ENCODE measurements at regions not wholly inside any gene's neighbourhood (a gene's known extent, or its start where the extent isn't known, plus 50 kb on each side); places are given as distances from the start of the nearest gene placed in this dataset.

DNA sequence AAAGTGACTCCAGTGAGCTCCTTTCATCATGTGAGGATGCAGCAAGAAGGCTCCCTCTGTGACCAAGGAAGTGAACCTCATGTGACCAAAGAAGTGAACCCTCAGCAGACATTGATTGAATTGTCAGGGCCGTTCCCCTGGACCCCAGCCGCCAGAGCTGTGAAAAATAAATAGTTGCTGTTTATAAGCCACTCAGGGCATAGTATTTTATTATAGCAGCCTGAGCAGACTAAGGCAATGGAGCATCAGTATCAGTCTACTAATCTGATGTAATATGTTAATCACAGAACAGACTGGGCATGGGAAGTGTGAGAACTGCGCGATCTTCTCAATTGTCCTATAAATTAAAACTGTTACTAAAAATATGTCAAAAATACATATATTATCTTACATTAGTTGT, 384.5 kb upstream of the PRKCQ start:
- no peak for TF ChIP-seq EP300 (IDR thresholded peaks at IDR 0.05)
- TF ChIP-seq, protein P1, sequence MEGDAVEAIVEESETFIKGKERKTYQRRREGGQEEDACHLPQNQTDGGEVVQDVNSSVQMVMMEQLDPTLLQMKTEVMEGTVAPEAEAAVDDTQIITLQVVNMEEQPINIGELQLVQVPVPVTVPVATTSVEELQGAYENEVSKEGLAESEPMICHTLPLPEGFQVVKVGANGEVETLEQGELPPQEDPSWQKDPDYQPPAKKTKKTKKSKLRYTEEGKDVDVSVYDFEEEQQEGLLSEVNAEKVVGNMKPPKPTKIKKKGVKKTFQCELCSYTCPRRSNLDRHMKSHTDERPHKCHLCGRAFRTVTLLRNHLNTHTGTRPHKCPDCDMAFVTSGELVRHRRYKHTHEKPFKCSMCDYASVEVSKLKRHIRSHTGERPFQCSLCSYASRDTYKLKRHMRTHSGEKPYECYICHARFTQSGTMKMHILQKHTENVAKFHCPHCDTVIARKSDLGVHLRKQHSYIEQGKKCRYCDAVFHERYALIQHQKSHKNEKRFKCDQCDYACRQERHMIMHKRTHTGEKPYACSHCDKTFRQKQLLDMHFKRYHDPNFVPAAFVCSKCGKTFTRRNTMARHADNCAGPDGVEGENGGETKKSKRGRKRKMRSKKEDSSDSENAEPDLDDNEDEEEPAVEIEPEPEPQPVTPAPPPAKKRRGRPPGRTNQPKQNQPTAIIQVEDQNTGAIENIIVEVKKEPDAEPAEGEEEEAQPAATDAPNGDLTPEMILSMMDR (IDR thresholded peaks at IDR 0.05), result no peak
- TF ChIP-seq POLR2A (IDR thresholded peaks at IDR 0.05), result no peak

DNA sequence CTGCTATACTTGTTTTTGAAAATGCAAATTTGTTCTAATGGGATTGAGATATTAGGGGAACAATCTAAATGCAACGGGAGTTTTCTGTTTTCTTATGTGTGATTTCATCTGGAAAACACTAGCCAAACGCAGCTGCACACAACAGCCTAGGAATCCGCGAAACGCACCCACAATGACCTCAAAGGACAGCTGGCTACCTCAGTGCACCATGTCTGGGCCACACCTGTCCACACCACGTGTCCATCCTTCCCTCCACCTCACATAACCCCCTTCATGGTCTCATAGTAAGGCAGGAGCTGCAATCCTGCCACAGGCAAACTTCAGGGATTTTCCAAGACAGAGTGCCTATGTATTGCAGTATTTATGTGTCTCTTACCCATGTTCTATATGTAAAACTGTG, 382.5 kb upstream of the PRKCQ start:
- Histone ChIP-seq H3K4me3 (no peak overlapping the region), H3K9me3 (no peaks in the 10 kb centered on the region), H3K27ac (no peak overlapping the region), H3K4me1 (ENCODE audit: insufficient read depth) (no peaks in the 10 kb centered on the region), H3K27me3 (no peaks in the 10 kb centered on the region), H3K36me3 (no peaks in the 10 kb centered on the region)
- TF ChIP-seq, protein P1 (IDR thresholded peaks at IDR 0.05), result no peak
- TF ChIP-seq POLR2A (IDR thresholded peaks at IDR 0.05) (no peak), EP300 (IDR thresholded peaks at IDR 0.05) (no peak)
- no peak for DNase-seq
- intact Hi-C loops (cut with DNase I), result no loop called here
- WGBS, 3 donors, result 42 to 81% (median 57%) methylated on average over 6 of the region's 6 CpGs

More for the DNA sequence above, 384.5 kb upstream of the PRKCQ start:
- H3K27me3 ChIP-seq, result no peaks in the 10 kb centered on the region
- intact Hi-C loops (cut with DNase I), result no loop called here
- H3K36me3 ChIP-seq, result no peaks in the 10 kb centered on the region
- no peaks in the 10 kb centered on the region for H3K4me1 ChIP-seq (ENCODE audit: insufficient read depth)
- no peak overlapping the region for H3K27ac ChIP-seq
- DNase-seq, result no peak
- 64 to 89% (median 79%) methylated on average over 4 of the region's 4 CpGs for WGBS, 3 donors
- no peak overlapping the region for H3K4me3 ChIP-seq
- no peaks in the 10 kb centered on the region for H3K9me3 ChIP-seq

DNA sequence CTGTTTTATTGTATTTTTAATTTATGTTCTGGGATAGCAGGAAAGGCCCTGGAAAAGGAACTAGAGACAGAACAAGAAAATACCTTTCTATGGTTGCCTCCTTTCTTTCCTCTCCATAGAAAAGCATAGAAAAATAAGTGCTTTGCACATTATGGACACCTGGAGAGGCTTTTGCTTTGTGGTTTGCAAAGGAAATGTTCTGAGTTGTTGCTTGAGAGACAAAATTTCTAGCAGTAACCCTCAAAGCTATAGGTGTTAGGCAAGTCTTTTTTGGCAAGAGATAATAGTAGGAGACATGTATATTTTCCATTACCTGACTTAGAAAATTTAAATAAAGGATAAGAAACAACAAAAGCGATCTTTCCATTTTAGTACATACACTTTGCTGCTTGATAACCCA, 378.6 kb upstream of the PRKCQ start:
- DNase-seq, result no peak
- H3K4me1 ChIP-seq (ENCODE audit: insufficient read depth), result peaks cover 1% of the 10 kb centered on the region
- intact Hi-C loops (cut with DNase I), result no loop called here
- H3K4me3 ChIP-seq, result no peak overlapping the region
- H3K9me3 ChIP-seq, result no peaks in the 10 kb centered on the region
- TF ChIP-seq, protein P1 (IDR thresholded peaks at IDR 0.05), result no peak
- TF ChIP-seq POLR2A (IDR thresholded peaks at IDR 0.05) (no peak), EP300 (IDR thresholded peaks at IDR 0.05) (no peak)
- no peaks in the 10 kb centered on the region for H3K36me3 ChIP-seq
- 91 to 100% (median 96%) methylated on average over 1 of the region's 1 CpG for WGBS, 3 donors
- no peaks in the 10 kb centered on the region for H3K27me3 ChIP-seq
- H3K27ac ChIP-seq, result no peak overlapping the region

DNA sequence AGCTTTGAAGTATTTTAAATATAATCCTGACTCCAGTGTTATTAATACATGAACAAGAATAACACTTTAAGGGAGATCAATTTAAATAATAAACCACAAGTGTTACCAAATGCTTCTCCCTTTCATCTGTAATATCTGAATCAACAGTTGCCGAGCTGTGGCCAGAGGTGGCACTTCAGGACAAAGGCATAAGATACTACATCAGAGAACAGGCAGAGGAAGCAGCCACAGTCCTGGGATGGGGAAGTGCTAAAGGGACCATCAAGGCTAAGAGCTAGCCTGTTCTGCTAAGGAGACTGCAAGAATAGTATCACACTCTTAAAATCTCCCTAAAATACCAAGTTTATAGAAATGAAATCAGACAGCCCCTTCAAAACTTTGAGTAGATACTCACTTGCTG, 378.2 kb upstream of the PRKCQ start:
- peaks cover 1% of the 10 kb centered on the region for H3K4me1 ChIP-seq (ENCODE audit: insufficient read depth)
- no peak overlapping the region for H3K27ac ChIP-seq
- no peak for DNase-seq
- H3K9me3 ChIP-seq, result no peaks in the 10 kb centered on the region
- TF ChIP-seq EP300 (IDR thresholded peaks at IDR 0.05) (no peak), POLR2A (IDR thresholded peaks at IDR 0.05) (no peak)
- TF ChIP-seq, protein P1 (IDR thresholded peaks at IDR 0.05), result no peak
- 28 to 39% (median 29%) methylated on average over 1 of the region's 1 CpG for WGBS, 3 donors
- intact Hi-C loops (cut with DNase I), result no loop called here
- no peak overlapping the region for H3K4me3 ChIP-seq
- no peaks in the 10 kb centered on the region for H3K27me3 ChIP-seq
- H3K36me3 ChIP-seq, result no peaks in the 10 kb centered on the region

DNA sequence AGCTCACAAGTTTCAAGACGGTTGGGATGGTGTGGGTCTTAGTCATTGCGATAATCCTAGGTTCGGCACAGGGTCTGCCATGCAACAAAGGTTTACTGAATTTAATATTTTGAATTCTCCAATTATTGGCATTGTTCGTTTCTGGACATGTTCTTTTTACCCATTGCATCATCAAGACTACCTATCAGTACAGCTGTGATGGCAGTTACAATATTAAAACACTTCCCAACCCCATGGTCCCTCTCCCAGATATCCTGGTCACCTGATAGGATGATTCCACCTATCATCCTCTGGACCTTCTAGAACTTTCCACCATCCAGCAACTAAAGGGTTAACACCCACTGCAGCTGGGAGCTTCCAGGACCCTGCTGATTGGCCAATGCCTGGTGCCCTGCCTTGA, 377.8 kb upstream of the PRKCQ start:
- Histone ChIP-seq H3K27ac (no peak overlapping the region), H3K27me3 (no peaks in the 10 kb centered on the region), H3K4me3 (no peak overlapping the region), H3K9me3 (no peaks in the 10 kb centered on the region), H3K4me1 (ENCODE audit: insufficient read depth) (peaks cover 1% of the 10 kb centered on the region), H3K36me3 (no peaks in the 10 kb centered on the region)
- TF ChIP-seq EP300 (IDR thresholded peaks at IDR 0.05), result no peak
- TF ChIP-seq POLR2A (IDR thresholded peaks at IDR 0.05), result no peak
- TF ChIP-seq, protein P1 (IDR thresholded peaks at IDR 0.05), result no peak
- 62 to 87% (median 66%) methylated on average over 4 of the region's 4 CpGs for WGBS, 3 donors
- DNase-seq, result no peak
- intact Hi-C loops (cut with DNase I), result no loop called here
